Motor neuron (in vitro differentiated cells): ENCODE measurements at regions not wholly inside any gene's neighbourhood (a gene's known extent, or its start where the extent isn't known, plus 50 kb on each side); places are given as distances from the start of the nearest gene placed in this dataset.
"Not testable (repeated sequence)": the region's sequence is repeated elsewhere in the genome, so short reads cannot be mapped to it uniquely, and the experiment has no call there.

Source experiments
- ATAC-seq, 8 experiments: fragments of 200-7000 bp; cut with Tn5 transposase; replicated peaks in 6 of 8; 2 replicates each; pipeline ENCODE4 v1.8.0; 2021; ENCODE audit warnings: mild to moderate bottlenecking in 8 of 8, moderate library complexity in 8 of 8
- H3K27ac ChIP-seq, 2 donors: fragments of 250-450 bp; sonication (Bioruptor Pico); 2 replicates each; pipeline ENCODE4 v1.9.0; 2021; ENCODE audit warnings: antibody characterized with exemption in 2 of 2, mild to moderate bottlenecking in 2 of 2, moderate library complexity in 1 of 2
- H3K4me1 ChIP-seq, 2 donors: fragments of 250-450 bp; sonication (Bioruptor Pico); replicated peaks in 1 of 2; 2 replicates each; pipeline ENCODE4 v1.6.1; 2021; ENCODE audit warnings: antibody characterized with exemption in 2 of 2, mild to moderate bottlenecking in 2 of 2, moderate library complexity in 1 of 2
- H3K4me3 ChIP-seq, 5 donors: fragments of 250-450 bp; sonication (Bioruptor Pico); 2 replicates each; pipeline ENCODE4 v1.9.0; 2021; ENCODE audit warnings: antibody characterized with exemption in 5 of 5, mild to moderate bottlenecking in 5 of 5, moderate library complexity in 4 of 5
- WGBS, 10 experiments: fragments of 450-650 bp; shearing (Covaris generic); methylation state at CpG; one replicate each; pipeline ENCODE4 v1.0.0; 2022; 5-methylcytosine and 5-hydroxymethylcytosine counted together
- in situ Hi-C, 9 experiments: fragments of 400-800 bp; cut with MboI; loops; one replicate each; pipeline ENCODE4 v1.15.0; 2021; ENCODE audit warnings: low sequenced_read_pairs in 9 of 9, low pct_unique_long_range_greater_than_20kb in 2 of 9; ENCODE audit not compliant: unreplicated experiment in 9 of 9

DNA sequence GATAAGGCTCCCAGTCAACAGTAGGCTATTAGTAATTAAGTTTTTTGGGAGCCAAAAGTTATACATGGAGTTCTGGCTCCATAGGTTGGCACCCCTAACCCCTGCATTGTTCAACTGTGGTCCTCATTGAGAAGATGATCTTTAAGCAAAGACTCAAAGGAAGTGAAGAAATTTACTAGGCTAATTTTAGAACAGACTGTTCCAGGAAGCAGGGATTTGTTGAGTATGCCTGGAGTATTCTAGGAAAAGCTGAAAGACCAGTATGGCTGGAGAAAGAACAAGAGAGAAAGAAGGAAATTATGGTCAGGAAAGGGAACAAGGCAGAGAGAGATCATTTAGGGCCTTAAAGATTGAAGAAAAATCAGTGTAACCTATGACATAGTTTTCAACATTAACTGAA, 125.1 kb downstream of the PMAIP1 start:
- Histone ChIP-seq H3K27ac (no peak overlapping the region), H3K4me3 (no peak overlapping the region), H3K4me1 (peaks cover 3 to 9% of the 10 kb centered on the region in 2 donors)
- peak in 2 of 8 experiments; percentile 8 to 9 for ATAC-seq
- in situ Hi-C loops: no loop called here

DNA sequence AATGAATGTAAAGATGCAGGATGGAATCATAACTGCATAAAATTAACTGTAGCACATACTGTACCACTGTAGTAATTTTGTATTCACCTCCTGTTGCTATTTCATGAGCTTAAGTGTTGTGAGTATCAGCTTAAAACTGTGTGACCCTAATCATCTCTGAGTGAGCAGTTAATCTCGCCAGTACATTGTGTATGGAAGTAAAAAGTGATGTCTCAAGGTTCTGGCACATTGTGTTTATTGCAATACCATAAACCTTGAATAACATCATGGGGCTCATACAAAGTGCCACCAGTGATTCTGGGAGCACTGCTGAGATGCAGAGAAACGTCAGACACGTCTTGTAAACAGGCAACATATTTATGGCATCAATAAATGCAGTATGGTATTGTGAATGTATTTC, 124.5 kb downstream of the PMAIP1 start:
- no peak for ATAC-seq
- in situ Hi-C loops: no loop called here
- H3K4me3 ChIP-seq: no peak overlapping the region
- no peak overlapping the region for H3K27ac ChIP-seq
- WGBS, 10 experiments: 40 to 100% (median 50%) methylated on average over 1 to 3 of the region's 3 CpGs; no CpG with 5 or more reads in 3 of the 10 experiments
- peaks cover 3 to 13% of the 10 kb centered on the region in 2 donors for H3K4me1 ChIP-seq

DNA sequence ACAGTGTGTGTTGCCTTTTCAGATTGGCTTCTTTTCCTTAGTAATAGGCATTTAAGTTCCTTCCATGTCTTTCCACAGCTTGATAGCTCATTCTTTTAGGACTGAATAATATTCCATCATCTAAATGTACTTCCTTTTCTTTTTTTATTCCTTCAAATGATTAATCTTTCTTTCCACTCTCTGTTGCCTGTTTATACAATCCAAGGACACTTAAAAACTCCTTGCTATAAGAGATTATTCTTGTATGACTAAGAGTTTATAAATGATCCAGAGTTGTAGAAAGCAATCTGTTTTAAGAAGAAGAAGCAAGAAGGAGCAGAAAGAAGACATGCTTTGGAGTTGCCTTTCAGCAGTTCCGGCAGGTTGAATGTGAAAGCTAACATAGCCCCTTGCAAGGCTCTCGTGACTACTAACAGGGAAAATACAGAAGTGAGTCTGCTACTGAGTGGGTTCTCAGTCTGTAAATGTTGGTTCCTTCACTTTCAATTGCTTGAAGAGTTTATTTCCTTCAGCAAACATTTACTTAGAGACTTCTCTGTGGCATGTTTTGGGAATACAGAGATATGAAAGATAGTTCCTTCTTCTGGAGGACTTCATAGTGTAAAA, 123.0 kb downstream of the PMAIP1 start:
- ATAC-seq: no peak
- 50 to 91% (median 83%) methylated on average over 1 to 2 of the region's 2 CpGs; no CpG with 5 or more reads in 3 of the 10 experiments for WGBS, 10 experiments
- Histone ChIP-seq H3K4me1 (peaks cover 3 to 22% of the 10 kb centered on the region in 2 donors), H3K27ac (no peak overlapping the region), H3K4me3 (no peak overlapping the region)
- in situ Hi-C loops: no loop called here

DNA sequence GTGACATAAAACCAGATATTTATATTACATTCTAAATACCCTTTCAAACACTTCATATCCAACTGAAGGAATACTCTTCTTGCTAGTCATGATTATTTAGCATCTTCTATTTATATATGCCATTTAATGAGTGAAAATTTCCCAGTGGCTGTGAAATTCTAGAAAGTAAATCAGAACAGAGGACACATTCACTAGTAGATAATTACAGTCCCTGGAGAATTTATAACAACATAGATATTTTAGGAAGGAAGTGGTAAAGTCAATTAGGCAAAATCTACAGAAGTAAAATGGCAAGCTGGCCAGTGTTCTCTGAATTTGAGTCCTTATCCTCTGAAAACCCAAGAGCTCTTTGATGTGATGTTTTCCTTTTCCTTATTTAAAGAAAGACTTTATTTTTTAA, 121.8 kb downstream of the PMAIP1 start:
- H3K27ac ChIP-seq: no peak overlapping the region
- in situ Hi-C loops: no loop called here
- ATAC-seq: no peak
- peaks cover 3 to 22% of the 10 kb centered on the region in 2 donors for H3K4me1 ChIP-seq
- no peak overlapping the region for H3K4me3 ChIP-seq

DNA sequence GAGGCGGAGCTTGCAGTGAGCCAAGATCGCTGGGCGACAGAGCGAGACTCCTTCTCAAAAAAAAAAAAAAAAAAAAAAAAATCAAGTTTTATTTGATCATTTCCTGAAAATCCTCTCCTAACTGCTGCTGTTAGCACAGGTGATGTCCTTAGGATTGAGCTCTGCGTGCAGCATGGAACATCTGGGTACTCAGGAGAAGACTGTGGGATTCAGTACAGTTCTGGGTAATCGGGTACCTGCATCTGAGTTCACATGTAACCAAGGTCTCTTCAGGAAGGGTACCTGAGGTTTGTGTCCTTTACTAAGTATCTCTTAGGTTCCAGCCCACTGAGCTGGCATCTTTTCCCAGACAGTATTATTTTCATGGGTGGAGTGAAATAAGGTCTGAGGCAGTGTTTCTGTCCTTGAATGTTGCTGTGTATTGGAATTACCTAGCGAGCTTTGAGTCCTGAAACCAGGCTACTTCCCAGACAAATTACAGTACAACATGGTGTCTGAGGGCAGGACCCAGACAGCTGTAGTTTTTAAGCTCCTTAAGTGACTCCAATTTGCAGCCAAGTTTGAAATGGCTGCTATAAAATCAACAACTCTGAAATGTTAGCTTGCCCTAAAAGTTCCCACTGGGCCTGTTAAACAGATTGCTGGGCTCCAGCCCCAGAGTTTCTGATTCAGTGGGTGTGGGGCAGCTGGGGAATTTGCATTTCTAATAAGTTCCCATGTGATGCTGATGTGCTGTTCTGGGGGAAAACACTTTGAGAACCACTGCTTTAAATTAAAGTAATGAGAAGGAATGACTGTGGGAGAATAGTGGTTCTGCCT, 120.5 kb downstream of the PMAIP1 start:
- Histone ChIP-seq H3K27ac (no peak overlapping the region), H3K4me1 (peaks cover 3 to 22% of the 10 kb centered on the region in 2 donors), H3K4me3 (no peak overlapping the region)
- in situ Hi-C loops: no loop called here
- peak; percentile 39 to 85 (median 57) for ATAC-seq
- WGBS, 10 experiments: 79 to 87% (median 83%) methylated on average over 2 to 3 of the region's 7 CpGs; no CpG with 5 or more reads in 7 of the 10 experiments

DNA sequence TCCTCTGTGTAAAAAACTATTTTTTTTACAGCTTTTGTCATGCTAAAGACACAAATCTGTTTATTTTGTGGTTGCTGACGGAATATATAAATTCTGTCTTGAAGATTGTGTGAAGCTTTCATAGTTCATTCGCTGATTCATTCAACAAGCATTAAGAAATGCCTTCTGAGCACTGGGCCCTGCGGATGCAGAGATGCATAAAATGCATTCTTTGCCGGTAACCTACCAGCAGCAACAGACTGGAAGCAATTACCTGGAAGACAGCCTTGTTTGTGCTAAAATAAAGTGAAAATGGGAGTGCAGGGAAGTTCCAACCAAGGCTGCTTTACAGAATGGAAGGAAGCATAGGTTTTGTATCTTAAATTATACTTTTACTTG, 119.7 kb downstream of the PMAIP1 start:
- 0 to 100% (median 56%) methylated on average over 1 to 4 of the region's 4 CpGs; no CpG with 5 or more reads in 1 of the 10 experiments for WGBS, 10 experiments
- ATAC-seq: peak in 6 of 8 experiments; percentile 31 to 74 (median 54)
- peaks cover 3 to 22% of the 10 kb centered on the region in 2 donors for H3K4me1 ChIP-seq

DNA sequence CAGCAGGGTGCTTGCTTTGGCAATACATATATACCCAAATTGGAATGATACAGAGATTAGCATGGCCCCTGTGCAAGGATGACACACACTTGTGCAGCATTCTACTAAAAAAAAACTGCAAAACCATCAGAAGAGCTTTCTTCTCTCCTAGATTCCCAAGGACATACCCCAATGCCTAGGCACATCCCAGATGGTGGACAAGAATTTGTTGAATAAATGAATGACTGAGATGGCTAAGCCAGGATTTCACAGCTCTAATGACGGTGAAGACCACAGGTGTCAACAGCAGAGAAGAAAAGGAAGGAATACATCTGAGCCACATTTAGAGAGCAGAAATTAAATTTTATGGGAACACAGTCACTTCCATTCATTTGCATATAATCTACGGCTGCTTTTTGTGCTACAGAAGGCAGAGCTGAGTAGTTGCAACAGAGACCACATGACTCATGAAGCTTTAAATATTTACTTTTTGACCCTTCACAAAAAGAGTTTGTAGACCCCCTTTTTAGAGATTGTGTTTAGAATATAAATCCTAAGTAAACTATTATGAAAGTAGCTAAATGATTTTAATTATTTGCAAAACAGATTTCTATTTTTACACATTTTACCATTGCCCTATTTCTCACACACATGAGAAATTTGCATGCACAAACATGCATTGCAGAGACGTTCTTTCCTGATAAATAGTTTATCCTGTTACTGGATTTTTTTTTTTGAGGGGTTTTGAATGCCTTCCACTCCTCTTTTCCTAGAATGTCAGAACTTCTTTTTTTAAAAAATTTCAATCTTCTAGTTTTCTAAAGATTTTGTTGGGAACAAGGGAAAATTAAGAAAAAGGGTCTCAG, 119.0 kb downstream of the PMAIP1 start:
- 0 to 60% (median 6%) methylated on average over 1 to 2 of the region's 3 CpGs for WGBS, 10 experiments
- peak; percentile 29 to 83 (median 52) for ATAC-seq
- Histone ChIP-seq H3K4me3 (no peak overlapping the region), H3K4me1 (peaks cover 3 to 22% of the 10 kb centered on the region in 2 donors), H3K27ac (no peak overlapping the region)
- in situ Hi-C loops: no loop called here

More for the DNA sequence above, 119.7 kb downstream of the PMAIP1 start:
- in situ Hi-C loops: no loop called here
- no peak overlapping the region for H3K4me3 ChIP-seq
- H3K27ac ChIP-seq: no peak overlapping the region

DNA sequence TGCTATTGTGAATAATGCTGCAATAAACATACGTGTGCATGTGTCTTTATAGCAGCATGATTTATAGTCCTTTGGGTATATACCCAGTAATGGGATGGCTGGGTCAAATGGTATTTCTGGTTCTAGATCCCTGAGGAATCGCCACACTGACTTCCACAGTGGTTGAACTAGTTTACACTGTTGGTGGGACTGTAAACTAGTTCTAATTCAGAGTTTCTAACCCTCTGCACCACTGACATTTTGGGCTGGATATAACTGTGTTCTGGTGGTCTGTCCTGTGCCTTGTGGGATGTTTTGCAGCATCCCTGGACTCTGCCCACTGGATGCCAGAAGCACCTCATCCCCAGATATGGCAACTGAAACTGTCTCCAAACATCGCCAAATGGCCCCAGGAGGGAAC, 118.3 kb downstream of the PMAIP1 start:
- WGBS, 10 experiments: no CpG with 5 or more reads among the region's 3 CpGs
- ATAC-seq, H3K27ac ChIP-seq, in situ Hi-C loops, H3K4me3 ChIP-seq: not testable (repeated sequence)
- H3K4me1 ChIP-seq: peaks cover 3 to 22% of the 10 kb centered on the region in 2 donors

DNA sequence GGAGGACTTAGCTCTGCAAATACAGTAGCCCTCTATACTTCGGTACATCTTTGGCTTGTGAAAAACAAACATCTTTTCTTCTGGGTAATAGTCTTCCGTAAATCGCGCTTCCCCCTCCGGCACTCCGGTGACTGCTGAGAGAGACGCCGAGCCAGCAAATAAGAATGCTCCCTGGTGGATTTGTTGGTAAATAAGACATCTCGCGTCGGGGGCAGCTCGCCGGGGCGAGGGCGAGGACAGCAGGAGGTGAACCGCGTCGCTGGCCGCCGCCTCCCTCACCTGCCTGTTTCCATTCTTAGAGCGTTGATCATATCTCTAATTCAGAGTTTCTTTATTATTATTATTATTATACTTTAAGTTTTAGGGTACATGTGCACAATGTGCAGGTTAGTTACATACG, 117.6 kb downstream of the PMAIP1 start:
- ATAC-seq: no peak
- 92 to 100% (median 97%) methylated on average over 4 to 14 of the region's 22 CpGs; no CpG with 5 or more reads in 5 of the 10 experiments for WGBS, 10 experiments
- in situ Hi-C loops: no loop called here
- H3K4me1 ChIP-seq: peaks cover 3 to 22% of the 10 kb centered on the region in 2 donors
- H3K4me3 ChIP-seq: no peak overlapping the region
- no peak overlapping the region for H3K27ac ChIP-seq

DNA sequence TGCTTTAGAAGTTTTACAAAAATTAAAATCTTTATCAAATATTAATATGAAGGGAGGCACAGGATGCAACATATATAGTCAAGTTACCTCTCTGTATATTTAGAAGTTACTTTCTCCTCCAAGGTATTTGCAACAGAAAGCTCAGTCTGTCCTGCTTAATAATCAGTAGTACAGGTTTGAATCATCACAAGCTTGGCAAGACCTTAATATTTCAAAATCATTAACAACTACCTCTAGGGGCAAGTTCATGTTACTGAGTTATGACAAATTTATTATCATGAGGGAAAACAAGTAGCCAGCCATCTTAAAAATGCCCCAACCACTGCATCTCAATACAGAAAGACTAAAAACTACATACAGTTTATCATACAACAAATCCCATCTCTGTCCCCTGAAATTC, 116.0 kb downstream of the PMAIP1 start:
- H3K27ac ChIP-seq, H3K4me3 ChIP-seq, in situ Hi-C loops, ATAC-seq: not testable (repeated sequence)
- H3K4me1 ChIP-seq: peaks cover 3 to 22% of the 10 kb centered on the region in 2 donors

DNA sequence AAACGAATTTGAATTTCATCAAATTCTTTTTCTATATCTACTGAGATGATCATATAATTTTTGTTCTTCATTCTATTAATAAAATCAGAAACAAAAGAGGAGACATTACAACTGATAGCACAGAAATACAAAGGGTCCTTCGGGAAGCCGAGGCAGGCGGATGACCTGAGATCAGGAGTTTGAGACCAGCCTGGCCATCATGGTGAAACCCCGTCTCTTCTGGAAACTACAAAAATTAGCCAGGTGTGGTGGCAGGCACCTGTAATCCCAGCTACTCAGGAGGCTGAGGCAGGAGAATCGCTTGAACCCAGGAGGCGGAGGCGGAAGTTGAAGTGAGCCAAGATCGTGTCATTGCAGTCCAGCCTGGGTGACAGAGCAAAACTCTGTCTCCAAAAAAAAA, 113.4 kb downstream of the PMAIP1 start:
- in situ Hi-C loops: not testable (repeated sequence)
- 82 to 100% (median 93%) methylated on average over 3 to 9 of the region's 9 CpGs for WGBS, 10 experiments

DNA sequence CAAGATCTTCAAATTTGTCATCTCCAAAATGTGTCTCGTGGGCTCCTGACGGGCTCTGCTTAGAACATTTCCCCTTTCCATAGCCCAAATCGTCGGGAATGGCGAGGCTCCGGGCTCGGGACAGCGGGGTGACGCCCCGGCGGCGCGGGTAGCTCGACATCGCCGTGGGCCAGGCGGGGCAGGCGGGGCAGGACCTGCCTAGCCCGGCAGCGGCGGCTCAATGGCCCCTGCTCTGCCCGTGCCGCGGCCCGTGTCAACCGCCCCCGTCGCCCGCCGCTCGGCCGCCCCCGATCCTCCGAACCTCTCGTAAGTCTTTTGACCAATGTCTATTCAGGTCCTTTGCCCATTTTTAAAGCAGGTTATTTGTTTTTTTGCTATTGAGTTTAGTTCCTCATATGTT, 111.2 kb downstream of the PMAIP1 start:
- in situ Hi-C loops: no loop called here
- ATAC-seq: no peak
- 20 to 100% (median 94%) methylated on average over 1 to 35 of the region's 35 CpGs; no CpG with 5 or more reads in 4 of the 10 experiments for WGBS, 10 experiments
- no peak overlapping the region for H3K27ac ChIP-seq
- H3K4me1 ChIP-seq: no peaks in the 10 kb centered on the region
- H3K4me3 ChIP-seq: no peak overlapping the region

More for the DNA sequence above, 113.4 kb downstream of the PMAIP1 start:
- H3K4me3 ChIP-seq, ATAC-seq, H3K27ac ChIP-seq, H3K4me1 ChIP-seq: not testable (repeated sequence)

DNA sequence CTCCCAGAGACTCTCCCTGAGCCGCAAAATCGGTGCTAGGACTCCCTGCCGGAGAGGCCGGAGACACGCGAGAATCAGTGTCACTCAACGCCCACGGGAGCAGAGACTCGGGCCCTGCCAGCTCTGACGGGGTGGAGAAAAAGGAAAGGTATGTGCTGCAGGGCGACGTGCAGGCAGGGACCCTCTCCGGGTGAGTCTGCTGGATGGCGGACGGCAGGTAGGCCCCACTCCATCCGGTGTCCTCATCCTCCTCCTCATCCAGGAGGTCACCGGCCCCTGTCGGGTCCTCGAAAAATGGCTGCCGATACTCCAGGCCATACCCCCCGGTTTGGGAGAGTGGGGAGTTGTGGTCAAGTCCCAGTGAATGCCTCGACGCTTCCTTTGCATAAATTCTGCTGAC, 110.7 kb downstream of the PMAIP1 start:
- 81 to 96% (median 88%) methylated on average over 3 to 17 of the region's 23 CpGs; no CpG with 5 or more reads in 4 of the 10 experiments for WGBS, 10 experiments
- no peak overlapping the region for H3K27ac ChIP-seq
- no peak for ATAC-seq
- in situ Hi-C loops: no loop called here
- H3K4me3 ChIP-seq: no peak overlapping the region
- no peaks in the 10 kb centered on the region for H3K4me1 ChIP-seq
